ENCODE measurements at regions not wholly inside any gene's neighbourhood (a gene's known extent, or its start where the extent isn't known, plus 50 kb on each side); places are given as distances from the start of the nearest gene placed in this dataset.
"Not testable (repeated sequence)": the region's sequence is repeated elsewhere in the genome, so short reads cannot be mapped to it uniquely, and the experiment has no call there.

GRCh38 chr5:67880876-67881275 is 334.7 kb upstream of the PIK3R1 start:
- DNase-seq (ENCODE audit: low read depth) = no peak

DNA sequence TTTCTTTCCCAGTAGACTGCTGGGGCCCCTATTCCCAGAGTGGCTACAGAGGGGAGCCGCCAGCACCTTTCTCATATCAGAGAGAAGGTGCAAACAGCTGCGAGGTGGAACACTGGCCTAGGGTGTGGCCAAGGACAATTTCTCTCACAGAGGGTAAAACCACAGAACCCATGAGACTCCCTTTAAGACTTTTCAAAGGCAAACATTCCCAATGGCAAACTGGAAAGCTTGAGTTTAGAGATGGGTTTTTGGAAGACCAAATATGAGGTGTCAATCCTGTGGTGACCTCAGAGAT is 335.1 kb upstream of the PIK3R1 start:
- DNase-seq (ENCODE audit: low read depth) = no peak

GRCh38 chr5:67879620-67880510 is 335.7 kb upstream of the PIK3R1 start:
- DNase-seq (ENCODE audit: low read depth) = no peak

GRCh38 chr5:67878933-67879332 is 336.6 kb upstream of the PIK3R1 start:
- DNase-seq (ENCODE audit: low read depth) = no peak

GRCh38 chr5:67876371-67876770 is 339.2 kb upstream of the PIK3R1 start:
- no peak for DNase-seq (ENCODE audit: low read depth)

DNA sequence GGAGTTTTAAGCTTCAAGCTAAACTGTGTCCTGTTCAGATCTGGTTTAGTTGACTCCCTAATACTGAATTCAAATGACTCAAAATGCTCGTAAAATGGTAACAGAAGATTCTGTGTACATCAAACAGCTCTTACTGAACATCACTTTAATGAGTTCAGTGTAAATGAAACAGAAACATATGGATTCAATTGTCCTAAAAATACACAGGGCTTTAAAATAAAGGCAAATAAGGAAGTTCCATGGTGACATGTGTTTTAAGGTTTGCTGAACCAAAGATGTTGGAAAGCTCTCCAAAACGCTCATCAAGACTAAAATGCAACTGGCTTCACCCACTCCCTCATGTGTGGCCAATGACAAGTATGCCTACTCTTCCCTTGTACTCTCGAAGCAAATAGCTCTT is 340.0 kb upstream of the PIK3R1 start:
- no peak for DNase-seq (ENCODE audit: low read depth)

DNA sequence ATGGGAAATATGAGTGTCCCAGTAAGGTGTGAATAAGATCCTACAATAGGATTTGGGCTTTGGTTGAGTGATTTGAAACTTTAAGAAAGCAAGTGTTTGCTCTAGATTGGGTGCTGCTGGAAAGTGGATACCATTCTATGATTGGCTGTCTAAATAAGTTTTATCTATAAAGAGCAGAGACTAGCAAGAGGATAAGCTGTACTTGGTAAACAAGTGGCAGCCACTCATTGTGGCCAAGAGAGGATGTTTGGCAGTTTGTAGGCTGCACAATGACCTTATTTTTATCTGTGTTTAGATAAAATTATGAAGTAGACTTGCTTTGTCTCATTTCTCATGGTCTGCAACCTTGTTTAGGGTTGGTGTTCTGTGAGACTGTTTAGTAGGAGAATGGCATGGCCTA is 341.6 kb upstream of the PIK3R1 start:
- DNase-seq (ENCODE audit: low read depth) = no peak

DNA sequence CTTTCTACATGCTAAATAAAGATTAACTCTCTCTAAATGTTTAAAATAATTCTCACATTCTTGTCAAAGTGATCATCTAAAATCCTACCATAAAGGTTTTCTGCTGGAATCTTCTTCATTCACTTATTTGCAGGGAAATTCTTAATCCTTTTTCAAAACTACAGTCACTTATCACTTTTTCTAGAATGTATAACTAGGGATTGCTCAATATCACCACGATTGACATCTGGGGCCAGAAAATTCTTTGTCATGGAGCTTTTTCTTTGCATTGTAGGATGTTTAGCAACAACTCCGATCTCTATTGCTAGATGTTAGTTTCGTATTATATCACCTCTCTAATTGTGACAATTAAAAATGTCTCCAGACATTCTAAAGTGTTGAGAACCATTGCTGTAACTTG is 344.9 kb upstream of the PIK3R1 start:
- no peak for DNase-seq (ENCODE audit: low read depth)

DNA sequence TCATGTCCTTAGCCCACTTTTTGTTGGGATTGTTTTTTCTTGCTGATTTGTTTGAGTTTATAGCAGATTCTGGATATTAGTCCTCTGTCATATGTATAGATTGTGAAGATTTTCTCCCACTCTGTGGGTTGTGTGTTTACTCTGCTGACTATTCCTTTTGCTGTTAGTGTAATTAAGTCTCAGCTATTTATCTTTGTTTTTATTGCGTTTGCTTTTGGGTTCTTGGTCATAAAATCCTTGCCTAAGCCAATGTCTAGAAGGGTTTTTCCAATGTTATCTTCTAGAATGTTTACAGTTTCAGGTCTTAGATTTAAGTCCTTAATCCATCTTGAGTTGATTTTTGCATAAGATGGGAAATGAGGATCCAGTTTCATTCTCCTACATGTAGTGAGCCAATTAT is 351.2 kb upstream of the PIK3R1 start:
- DNase-seq (ENCODE audit: low read depth) = not testable (repeated sequence)

DNA sequence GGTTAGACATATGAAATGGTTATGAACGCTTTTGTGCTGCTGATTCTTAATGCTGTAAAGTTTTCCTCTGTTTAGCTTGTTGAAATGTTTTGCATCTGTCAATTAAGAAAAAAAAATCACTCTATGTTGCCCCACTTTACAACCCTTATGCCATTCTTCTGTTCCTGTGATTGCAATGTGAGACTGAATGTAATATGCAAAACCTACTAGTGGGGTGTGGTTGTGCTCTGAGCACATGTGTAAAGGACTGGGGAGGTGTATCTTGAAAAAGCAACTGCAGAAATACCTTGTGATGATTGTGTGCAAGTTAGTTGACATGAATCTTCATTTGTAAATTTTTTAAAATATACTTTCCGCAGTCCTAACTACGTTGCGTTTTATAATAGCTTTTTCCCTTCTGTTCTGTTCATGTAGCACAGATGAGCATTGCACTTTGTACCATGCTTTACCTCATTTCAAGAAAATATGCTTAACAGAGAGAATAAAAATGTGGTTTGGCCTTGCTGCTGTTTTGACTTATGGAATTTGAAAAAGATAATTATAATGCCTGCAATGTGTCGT is 357.0 kb upstream of the PIK3R1 start:
- no peak for DNase-seq (ENCODE audit: low read depth)

GRCh38 chr5:67857502-67857901 is 358.1 kb upstream of the PIK3R1 start:
- no peak for DNase-seq (ENCODE audit: low read depth)

- DNase-seq (ENCODE audit: low read depth) = no peak
Measured at GRCh38 chr5:67855523-67855922, 360.0 kb upstream of the PIK3R1 start.

DNA sequence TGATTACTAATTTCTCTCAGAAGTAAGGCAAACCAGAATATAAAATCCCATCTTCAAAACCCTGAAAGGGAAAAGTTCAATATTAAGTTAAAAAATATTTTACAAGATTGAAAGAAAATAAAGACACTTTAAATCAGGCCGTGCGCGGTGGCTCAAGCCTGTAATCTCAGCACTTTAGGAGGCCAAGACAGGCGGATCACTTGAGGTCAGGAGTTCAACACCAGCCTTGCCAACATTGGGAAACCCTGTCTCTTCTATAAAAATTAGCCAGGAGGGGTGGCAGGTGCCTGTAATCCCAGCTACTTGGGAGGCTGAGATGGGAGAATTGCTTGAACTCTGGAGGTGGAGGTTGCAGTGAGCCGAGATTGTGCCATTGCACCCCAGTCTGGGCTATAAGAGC is 364.6 kb upstream of the PIK3R1 start:
- not testable (repeated sequence) for DNase-seq (ENCODE audit: low read depth)

GRCh38 chr5:67844924-67845323 is 370.6 kb upstream of the PIK3R1 start:
- DNase-seq (ENCODE audit: low read depth) = no peak

DNA sequence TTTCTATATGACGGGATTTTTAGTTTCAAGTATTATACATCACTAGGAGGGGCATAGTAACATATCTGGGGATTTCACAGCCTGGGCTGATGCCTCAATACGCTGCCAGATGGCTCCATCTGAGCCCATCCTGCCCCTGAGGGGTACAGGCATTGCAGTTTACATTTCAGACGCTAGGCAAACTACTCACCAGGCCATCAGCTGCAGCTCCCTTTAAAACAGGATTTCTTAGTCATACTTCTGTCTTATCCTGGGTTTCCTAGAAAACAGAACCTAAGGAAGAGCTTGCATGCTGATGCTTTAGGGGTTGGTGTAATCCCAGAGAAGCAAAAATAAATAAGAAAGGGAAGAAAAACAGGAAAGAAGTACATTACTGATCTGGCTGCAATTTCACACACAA is 372.8 kb upstream of the PIK3R1 start:
- no peak for DNase-seq (ENCODE audit: low read depth)

GRCh38 chr5:67837225-67837624 is 378.3 kb upstream of the PIK3R1 start:
- not testable (repeated sequence) for DNase-seq (ENCODE audit: low read depth)

DNA sequence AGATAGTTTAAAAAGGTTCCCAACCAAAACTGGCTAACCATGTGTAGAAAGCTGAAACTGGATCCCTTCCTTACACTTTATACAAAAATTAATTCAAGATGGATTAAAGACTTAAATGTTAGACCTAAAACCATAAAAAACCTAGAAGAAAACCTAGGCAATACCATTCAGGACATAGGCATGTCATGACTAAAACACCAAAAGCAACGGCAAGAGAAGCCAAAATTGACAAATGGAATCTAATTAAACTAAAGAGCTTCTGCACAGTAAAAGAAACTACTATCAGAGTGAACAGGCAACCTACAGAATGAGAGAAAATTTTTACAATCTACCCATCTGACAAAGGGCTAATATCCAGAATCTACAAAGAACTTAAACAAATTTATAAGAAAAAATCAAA is 379.1 kb upstream of the PIK3R1 start:
- not testable (repeated sequence) for DNase-seq (ENCODE audit: low read depth)

DNA sequence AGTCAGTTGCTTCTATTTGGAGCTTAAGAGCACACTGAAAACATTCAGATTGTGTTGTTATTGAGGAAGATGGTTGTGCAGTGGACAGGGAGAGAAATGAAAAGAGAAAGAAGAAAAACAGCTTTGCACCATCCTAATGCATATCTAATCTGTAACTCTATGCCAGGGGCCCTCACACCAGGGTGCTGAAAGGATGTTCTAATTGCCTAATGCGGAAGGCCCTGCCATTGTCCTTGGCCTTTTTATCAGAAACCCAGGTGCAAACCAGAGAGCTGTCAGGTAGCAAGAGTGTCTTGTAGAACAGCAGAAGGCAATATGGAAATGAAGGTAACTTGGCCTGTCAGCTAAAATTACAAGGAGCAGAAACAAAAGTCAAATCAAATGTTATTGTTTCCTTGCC is 384.5 kb upstream of the PIK3R1 start:
- no peak for DNase-seq (ENCODE audit: low read depth)

DNA sequence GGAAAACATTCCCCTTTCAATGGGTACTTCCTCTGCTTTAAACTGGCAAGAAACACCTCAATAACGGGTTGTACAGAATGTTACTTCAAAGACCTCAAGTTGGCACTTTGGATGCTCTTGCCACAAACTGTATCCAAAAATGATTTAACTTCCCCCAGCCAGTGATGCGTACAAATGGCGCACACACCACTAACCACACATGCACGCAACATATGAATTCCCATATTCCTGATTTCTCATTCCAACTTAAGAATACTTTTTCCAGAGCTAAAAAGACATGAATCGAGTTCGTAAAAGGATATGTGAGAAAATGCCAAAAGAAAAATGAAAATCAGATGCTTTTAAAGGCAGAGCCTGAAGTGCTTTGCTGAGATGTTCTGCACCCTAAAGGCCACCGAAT is 388.0 kb upstream of the PIK3R1 start:
- DNase-seq (ENCODE audit: low read depth) = no peak

DNA sequence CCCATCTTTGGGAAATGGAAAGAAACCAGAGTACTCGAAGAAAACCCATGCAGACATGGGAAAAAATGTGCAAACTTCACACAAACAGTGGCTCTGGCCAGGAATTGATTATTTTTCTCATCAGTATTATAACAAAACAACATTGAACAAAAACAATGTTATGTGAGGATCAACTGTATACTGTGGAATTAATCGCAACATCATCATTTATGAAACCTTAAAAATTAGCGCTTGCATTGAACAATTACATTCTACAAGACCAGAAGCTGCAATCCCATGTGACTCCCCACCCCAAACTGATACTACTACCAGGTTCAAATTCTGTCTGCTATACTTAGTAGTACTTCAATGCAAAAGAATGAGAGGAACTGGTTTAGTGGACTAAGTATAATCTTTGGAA is 390.7 kb upstream of the PIK3R1 start:
- DNase-seq (ENCODE audit: low read depth) = no peak

DNA sequence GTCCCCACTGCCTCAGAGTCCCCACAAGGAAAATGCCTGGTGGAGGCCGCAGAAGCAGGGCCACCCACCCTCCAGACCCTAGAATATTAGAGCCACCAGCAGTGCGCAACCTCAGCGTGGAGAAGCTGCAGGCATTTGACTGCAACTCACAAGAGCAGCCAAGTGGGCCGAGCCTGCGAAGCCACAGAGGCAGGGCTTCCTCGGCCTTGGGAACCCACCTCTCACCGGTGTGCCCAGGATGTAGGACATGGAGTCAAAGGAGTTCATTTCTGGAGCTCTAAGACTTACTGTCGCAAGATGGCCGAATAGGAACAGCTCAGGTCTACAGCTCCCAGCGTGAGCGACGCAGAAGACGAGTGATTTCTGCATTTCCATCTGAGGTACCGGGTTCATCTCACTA is 397.9 kb upstream of the PIK3R1 start:
- no peak for DNase-seq (ENCODE audit: low read depth)

DNA sequence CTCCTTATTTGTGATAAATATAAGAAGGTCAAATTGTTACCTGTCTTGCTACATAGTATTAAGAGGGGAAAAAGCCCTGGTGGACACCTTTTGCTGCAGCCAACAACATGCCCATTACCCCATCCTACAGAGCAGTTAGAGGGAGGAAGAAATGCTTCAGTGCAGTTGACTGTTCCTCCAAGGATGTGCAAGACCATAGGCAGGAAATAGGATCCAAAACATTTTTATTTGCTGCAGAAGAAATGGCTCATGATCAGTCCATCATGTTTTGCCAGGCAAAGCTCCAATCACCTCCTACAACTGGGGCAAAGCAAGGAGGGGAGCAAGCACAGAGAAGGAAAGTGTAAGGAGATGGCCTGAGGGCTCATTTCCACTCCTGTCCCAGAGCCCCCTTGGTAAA is 399.1 kb upstream of the PIK3R1 start:
- no peak for DNase-seq (ENCODE audit: low read depth)

DNA sequence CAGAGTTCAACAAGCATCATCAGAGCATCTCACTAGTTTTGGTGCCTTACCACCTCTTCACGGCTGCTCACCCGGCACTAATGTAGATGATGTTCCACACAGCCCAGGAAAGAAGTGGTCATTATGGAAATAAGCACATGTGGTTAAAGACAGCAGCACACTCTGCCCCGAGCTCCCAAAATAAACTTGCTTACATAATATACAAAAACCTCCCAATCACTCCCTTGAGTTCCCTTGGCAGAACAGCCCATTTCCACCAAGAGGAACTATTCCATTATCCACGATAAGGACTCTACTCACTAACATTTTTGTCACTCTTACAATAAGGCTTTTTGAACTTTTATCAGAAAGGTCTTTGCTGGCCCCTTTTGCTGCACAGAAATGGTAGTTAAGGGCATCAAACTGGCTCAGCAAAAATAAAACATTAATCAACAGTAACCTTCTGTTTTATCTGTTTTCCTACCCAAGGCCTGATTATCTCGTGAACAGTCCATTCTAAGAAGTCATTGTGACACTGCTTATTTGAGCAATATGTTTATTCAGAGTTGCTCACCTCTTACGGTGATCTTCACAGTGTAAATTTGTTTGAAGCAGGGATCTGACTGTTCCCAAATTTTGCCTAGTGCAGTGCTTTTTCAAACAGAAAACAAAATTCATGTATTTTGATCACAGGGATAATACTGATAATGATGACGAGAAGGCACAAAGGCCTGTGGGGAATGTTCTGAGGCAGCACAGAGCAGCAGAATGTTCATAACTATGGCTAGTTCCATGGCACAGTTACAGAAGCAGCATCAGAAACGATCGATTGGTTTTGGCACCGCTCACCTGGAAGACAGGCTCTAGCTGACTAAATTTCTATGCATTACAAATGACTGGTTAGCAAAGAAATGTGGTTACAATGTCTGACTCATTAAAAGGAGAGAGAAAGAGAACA is 399.8 kb upstream of the PIK3R1 start:
- DNase-seq (ENCODE audit: low read depth) = no peak
